ENCODE measurements at regions not wholly inside any gene's neighbourhood (a gene's known extent, or its start where the extent isn't known, plus 50 kb on each side); places are given as distances from the start of the nearest gene placed in this dataset.

- no peak for TF ChIP-seq EZH2 (IDR thresholded peaks at IDR 0.05)
- TF ChIP-seq, protein P1, sequence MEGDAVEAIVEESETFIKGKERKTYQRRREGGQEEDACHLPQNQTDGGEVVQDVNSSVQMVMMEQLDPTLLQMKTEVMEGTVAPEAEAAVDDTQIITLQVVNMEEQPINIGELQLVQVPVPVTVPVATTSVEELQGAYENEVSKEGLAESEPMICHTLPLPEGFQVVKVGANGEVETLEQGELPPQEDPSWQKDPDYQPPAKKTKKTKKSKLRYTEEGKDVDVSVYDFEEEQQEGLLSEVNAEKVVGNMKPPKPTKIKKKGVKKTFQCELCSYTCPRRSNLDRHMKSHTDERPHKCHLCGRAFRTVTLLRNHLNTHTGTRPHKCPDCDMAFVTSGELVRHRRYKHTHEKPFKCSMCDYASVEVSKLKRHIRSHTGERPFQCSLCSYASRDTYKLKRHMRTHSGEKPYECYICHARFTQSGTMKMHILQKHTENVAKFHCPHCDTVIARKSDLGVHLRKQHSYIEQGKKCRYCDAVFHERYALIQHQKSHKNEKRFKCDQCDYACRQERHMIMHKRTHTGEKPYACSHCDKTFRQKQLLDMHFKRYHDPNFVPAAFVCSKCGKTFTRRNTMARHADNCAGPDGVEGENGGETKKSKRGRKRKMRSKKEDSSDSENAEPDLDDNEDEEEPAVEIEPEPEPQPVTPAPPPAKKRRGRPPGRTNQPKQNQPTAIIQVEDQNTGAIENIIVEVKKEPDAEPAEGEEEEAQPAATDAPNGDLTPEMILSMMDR (IDR thresholded peaks at IDR 0.05) = no peak
These were observed 908.7 kb upstream of the CITED2 start for GRCh38 chr6:140283197-140283596.
